Liver (tissue), 8 donors: ENCODE measurements at regions not wholly inside any gene's neighbourhood (a gene's known extent, or its start where the extent isn't known, plus 50 kb on each side); places are given as distances from the start of the nearest gene placed in this dataset.

Source experiments
- DNase-seq: peaks from one replicate; pipeline ENCODE4 v3.0.0-alpha.2; 2017; ENCODE audit warnings: low spot score
- H3K27ac ChIP-seq, 2 donors: one replicate each; pipeline ENCODE4 v1.7.0; 2013; ENCODE audit warnings: inconsistent platforms in 2 of 2, low read length in 2 of 2, control low read depth in 1 of 2, low read depth in 1 of 2, mild to moderate bottlenecking in 1 of 2
- H3K27me3 ChIP-seq, 4 donors: one replicate each; pipeline versions ENCODE4 v1.6.1 to v1.7.0; 2013; ENCODE audit warnings: low read length in 3 of 4, inconsistent platforms in 1 of 4, mild to moderate bottlenecking in 1 of 4, moderate library complexity in 1 of 4; ENCODE audit not compliant: control insufficient read depth in 4 of 4, insufficient read depth in 4 of 4
- H3K36me3 ChIP-seq, 4 donors: one replicate each; pipeline versions ENCODE4 v1.6.1 to v1.7.0; 2013; ENCODE audit warnings: low read length in 3 of 4, mild to moderate bottlenecking in 3 of 4, low read depth in 1 of 4, moderate library complexity in 1 of 4; ENCODE audit not compliant: control insufficient read depth in 4 of 4, insufficient read depth in 3 of 4
- H3K4me1 ChIP-seq, 4 donors: one replicate each; pipeline versions ENCODE4 v1.6.1 to v1.7.0; 2013; ENCODE audit warnings: low read length in 3 of 4, mild to moderate bottlenecking in 3 of 4, moderate library complexity in 1 of 4; ENCODE audit not compliant: control insufficient read depth in 4 of 4, insufficient read depth in 4 of 4
- H3K4me3 ChIP-seq, 3 donors: one replicate each; pipeline versions ENCODE4 v1.6.1 to v1.7.0; 2013; ENCODE audit warnings: low read length in 3 of 3, control low read depth in 1 of 3, low read depth in 1 of 3, mild to moderate bottlenecking in 1 of 3
- H3K9ac ChIP-seq, 2 donors: one replicate each; pipeline ENCODE4 v1.7.0; 2013; ENCODE audit warnings: low read length in 2 of 2, mild to moderate bottlenecking in 2 of 2, moderate library complexity in 2 of 2, control low read depth in 1 of 2, low read depth in 1 of 2
- H3K9me3 ChIP-seq, 4 donors: one replicate each; pipeline versions ENCODE4 v1.6.1 to v1.7.0; 2013; ENCODE audit warnings: low read length in 3 of 4; ENCODE audit not compliant: control insufficient read depth in 4 of 4
- EGR1 ChIP-seq, 2 donors: IDR thresholded peaks; 2 replicates each; pipeline ENCODE4 v1.6.1; 2016 to 2018; ENCODE audit warnings: antibody characterized with exemption in 2 of 2, low read depth in 2 of 2
- FOXA1 ChIP-seq: IDR thresholded peaks from 2 replicates; pipeline ENCODE4 v1.6.1; 2016; ENCODE audit warnings: antibody characterized with exemption
- FOXA2 ChIP-seq: IDR thresholded peaks from 2 replicates; pipeline ENCODE4 v1.6.1; 2016; ENCODE audit warnings: antibody characterized with exemption
- HNF4A ChIP-seq, 2 donors: conservative IDR thresholded peaks; 2 replicates each; pipeline ENCODE4 v1.6.1; 2016; ENCODE audit warnings: antibody characterized with exemption in 2 of 2, mild to moderate bottlenecking in 2 of 2
- HNF4G ChIP-seq: IDR thresholded peaks from 2 replicates; pipeline ENCODE4 v1.6.1; 2016; ENCODE audit warnings: antibody characterized with exemption
- JUND ChIP-seq, 2 donors: IDR thresholded peaks; 2 replicates each; pipeline ENCODE4 v1.6.1; 2016; ENCODE audit warnings: antibody characterized with exemption in 2 of 2
- NR2F2 ChIP-seq: IDR thresholded peaks from 2 replicates; pipeline ENCODE4 v1.6.1; 2016; ENCODE audit warnings: antibody characterized with exemption
- RAD21 ChIP-seq, 2 donors: IDR thresholded peaks; 2 replicates each; pipeline ENCODE4 v1.6.1; 2016; ENCODE audit warnings: antibody characterized with exemption in 2 of 2, mild to moderate bottlenecking in 2 of 2
- RXRA ChIP-seq, 2 donors: IDR thresholded peaks; 2 replicates each; pipeline ENCODE4 v1.6.1; 2017 to 2018; ENCODE audit warnings: antibody characterized with exemption in 2 of 2, mild to moderate bottlenecking in 1 of 2
- SP1 ChIP-seq: IDR thresholded peaks from 2 replicates; pipeline ENCODE4 v1.6.1; 2018; ENCODE audit warnings: antibody characterized with exemption, mild to moderate bottlenecking
- TAF1 ChIP-seq: conservative IDR thresholded peaks from 2 replicates; pipeline ENCODE4 v1.6.1; 2016; ENCODE audit warnings: antibody characterized with exemption, mild to moderate bottlenecking
- YY1 ChIP-seq: IDR thresholded peaks from 2 replicates; pipeline ENCODE4 v1.6.1; 2016; ENCODE audit warnings: antibody characterized with exemption, mild to moderate bottlenecking
- WGBS: extraction: QIAGEN DNeasy Blood & Tissue Kit; methylation state at CpG from one replicate; pipeline ENCODE4 v1.1.7; 2013; 5-methylcytosine and 5-hydroxymethylcytosine counted together
- TF ChIP-seq, protein P1 (sequence below): IDR thresholded peaks from 2 replicates; pipeline ENCODE4 v1.6.1; 2016; ENCODE audit warnings: antibody characterized with exemption
- TF ChIP-seq, protein P2 (sequence below): fragments of 150-350 bp; IDR thresholded peaks from 2 replicates; pipeline ENCODE4 v1.5.1; 2017; ENCODE audit warnings: improper control_type of control experiment, low read depth, low read length; ENCODE audit not compliant: missing input control
- TF ChIP-seq, protein P3 (sequence below): IDR thresholded peaks from 2 replicates; pipeline ENCODE4 v1.6.1; 2016; ENCODE audit warnings: antibody characterized with exemption
- TF ChIP-seq, protein P4 (sequence below): IDR thresholded peaks from 2 replicates; pipeline ENCODE4 v1.6.1; 2016; ENCODE audit warnings: antibody characterized with exemption, mild to moderate bottlenecking
- TF ChIP-seq, protein P5 (sequence below): IDR thresholded peaks from 2 replicates; pipeline ENCODE4 v1.6.1; 2016; ENCODE audit warnings: antibody characterized with exemption
- donor health status: healthy.
- donor health status: healthy.
- donor health status: healthy.
- donor health status: healthy.
- donor health status: healthy.

DNA sequence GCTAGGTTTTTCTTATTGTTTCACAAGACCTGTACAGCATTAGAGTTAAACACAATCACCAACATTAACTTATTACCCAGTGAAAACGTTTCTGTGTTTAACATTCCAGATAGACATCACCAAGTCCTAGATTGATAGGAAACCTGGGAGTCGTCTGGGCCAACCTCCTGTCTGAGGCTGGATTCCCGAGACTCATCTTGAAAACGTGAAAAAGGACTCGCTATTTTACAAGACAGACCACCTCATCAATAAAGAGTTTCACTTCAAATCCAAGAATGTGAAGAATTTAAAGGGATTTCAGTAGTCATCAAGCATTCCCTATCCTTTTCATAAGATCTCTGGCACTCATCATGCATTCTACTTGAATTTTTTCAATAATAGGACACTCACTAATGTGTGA lies 626.6 kb downstream of the MCTP2 start:
- Histone ChIP-seq H3K27ac (no peak overlapping the region), H3K4me3 (no peak overlapping the region), H3K9me3 (peaks cover 0 to 2% (median 0%) of the 10 kb centered on the region in 4 donors), H3K36me3 (no peaks in the 10 kb centered on the region), H3K4me1 (no peaks in the 10 kb centered on the region), H3K9ac (no peak overlapping the region), H3K27me3 (no peaks in the 10 kb centered on the region)
- no peak for DNase-seq
- 56% methylated on average over 4 of the region's 5 CpGs for WGBS
- TF ChIP-seq, protein P1, sequence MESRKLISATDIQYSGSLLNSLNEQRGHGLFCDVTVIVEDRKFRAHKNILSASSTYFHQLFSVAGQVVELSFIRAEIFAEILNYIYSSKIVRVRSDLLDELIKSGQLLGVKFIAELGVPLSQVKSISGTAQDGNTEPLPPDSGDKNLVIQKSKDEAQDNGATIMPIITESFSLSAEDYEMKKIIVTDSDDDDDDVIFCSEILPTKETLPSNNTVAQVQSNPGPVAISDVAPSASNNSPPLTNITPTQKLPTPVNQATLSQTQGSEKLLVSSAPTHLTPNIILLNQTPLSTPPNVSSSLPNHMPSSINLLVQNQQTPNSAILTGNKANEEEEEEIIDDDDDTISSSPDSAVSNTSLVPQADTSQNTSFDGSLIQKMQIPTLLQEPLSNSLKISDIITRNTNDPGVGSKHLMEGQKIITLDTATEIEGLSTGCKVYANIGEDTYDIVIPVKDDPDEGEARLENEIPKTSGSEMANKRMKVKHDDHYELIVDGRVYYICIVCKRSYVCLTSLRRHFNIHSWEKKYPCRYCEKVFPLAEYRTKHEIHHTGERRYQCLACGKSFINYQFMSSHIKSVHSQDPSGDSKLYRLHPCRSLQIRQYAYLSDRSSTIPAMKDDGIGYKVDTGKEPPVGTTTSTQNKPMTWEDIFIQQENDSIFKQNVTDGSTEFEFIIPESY: no peak
- TF ChIP-seq, protein P2, sequence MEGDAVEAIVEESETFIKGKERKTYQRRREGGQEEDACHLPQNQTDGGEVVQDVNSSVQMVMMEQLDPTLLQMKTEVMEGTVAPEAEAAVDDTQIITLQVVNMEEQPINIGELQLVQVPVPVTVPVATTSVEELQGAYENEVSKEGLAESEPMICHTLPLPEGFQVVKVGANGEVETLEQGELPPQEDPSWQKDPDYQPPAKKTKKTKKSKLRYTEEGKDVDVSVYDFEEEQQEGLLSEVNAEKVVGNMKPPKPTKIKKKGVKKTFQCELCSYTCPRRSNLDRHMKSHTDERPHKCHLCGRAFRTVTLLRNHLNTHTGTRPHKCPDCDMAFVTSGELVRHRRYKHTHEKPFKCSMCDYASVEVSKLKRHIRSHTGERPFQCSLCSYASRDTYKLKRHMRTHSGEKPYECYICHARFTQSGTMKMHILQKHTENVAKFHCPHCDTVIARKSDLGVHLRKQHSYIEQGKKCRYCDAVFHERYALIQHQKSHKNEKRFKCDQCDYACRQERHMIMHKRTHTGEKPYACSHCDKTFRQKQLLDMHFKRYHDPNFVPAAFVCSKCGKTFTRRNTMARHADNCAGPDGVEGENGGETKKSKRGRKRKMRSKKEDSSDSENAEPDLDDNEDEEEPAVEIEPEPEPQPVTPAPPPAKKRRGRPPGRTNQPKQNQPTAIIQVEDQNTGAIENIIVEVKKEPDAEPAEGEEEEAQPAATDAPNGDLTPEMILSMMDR: no peak
- TF ChIP-seq, protein P3, sequence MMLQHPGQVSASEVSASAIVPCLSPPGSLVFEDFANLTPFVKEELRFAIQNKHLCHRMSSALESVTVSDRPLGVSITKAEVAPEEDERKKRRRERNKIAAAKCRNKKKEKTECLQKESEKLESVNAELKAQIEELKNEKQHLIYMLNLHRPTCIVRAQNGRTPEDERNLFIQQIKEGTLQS: no peak
- TF ChIP-seq SP1: no peak
- TF ChIP-seq, protein P4, sequence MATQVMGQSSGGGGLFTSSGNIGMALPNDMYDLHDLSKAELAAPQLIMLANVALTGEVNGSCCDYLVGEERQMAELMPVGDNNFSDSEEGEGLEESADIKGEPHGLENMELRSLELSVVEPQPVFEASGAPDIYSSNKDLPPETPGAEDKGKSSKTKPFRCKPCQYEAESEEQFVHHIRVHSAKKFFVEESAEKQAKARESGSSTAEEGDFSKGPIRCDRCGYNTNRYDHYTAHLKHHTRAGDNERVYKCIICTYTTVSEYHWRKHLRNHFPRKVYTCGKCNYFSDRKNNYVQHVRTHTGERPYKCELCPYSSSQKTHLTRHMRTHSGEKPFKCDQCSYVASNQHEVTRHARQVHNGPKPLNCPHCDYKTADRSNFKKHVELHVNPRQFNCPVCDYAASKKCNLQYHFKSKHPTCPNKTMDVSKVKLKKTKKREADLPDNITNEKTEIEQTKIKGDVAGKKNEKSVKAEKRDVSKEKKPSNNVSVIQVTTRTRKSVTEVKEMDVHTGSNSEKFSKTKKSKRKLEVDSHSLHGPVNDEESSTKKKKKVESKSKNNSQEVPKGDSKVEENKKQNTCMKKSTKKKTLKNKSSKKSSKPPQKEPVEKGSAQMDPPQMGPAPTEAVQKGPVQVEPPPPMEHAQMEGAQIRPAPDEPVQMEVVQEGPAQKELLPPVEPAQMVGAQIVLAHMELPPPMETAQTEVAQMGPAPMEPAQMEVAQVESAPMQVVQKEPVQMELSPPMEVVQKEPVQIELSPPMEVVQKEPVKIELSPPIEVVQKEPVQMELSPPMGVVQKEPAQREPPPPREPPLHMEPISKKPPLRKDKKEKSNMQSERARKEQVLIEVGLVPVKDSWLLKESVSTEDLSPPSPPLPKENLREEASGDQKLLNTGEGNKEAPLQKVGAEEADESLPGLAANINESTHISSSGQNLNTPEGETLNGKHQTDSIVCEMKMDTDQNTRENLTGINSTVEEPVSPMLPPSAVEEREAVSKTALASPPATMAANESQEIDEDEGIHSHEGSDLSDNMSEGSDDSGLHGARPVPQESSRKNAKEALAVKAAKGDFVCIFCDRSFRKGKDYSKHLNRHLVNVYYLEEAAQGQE: no peak
- TF ChIP-seq, protein P5, sequence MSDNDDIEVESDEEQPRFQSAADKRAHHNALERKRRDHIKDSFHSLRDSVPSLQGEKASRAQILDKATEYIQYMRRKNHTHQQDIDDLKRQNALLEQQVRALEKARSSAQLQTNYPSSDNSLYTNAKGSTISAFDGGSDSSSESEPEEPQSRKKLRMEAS: no peak
- TF ChIP-seq NR2F2: no peak
- no peak for TF ChIP-seq RAD21 (IDR thresholded peaks at IDR 0.05)
- no peak for TF ChIP-seq HNF4A (conservative IDR thresholded peaks at IDR 0.05)
- no peak for TF ChIP-seq TAF1
- TF ChIP-seq RXRA (IDR thresholded peaks at IDR 0.05): no peak

DNA sequence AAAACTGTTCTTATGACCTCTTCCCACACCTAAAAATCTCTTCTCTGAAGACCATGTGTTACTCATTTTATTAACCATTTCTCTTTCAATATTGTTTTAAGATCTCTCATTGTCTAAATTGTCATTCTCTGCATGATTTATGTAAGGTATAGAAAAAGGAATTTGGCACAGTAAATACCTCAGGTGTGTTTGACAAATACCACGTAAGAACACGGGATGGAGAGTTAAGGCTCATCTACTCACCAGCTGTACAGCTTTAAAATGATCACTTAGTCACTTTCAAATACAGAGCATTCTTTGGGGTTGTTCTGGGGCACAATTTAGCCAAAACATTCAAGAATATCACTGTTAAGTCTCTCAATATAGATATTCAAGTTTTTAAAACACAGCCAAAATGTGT lies 627.1 kb downstream of the MCTP2 start:
- no peaks in the 10 kb centered on the region for H3K4me1 ChIP-seq
- no peaks in the 10 kb centered on the region for H3K27me3 ChIP-seq
- no peak overlapping the region for H3K27ac ChIP-seq
- no peaks in the 10 kb centered on the region for H3K36me3 ChIP-seq
- WGBS: 41% methylated on average over 2 of the region's 2 CpGs
- peaks cover 0 to 2% (median 0%) of the 10 kb centered on the region in 4 donors for H3K9me3 ChIP-seq
- H3K4me3 ChIP-seq: no peak overlapping the region
- DNase-seq: no peak
- no peak overlapping the region for H3K9ac ChIP-seq
- TF ChIP-seq RAD21 (IDR thresholded peaks at IDR 0.05): no peak
- no peak for TF ChIP-seq EGR1 (IDR thresholded peaks at IDR 0.05; ENCODE audit: low read depth in 2 of 2)
- TF ChIP-seq FOXA1: no peak
- TF ChIP-seq, protein P3: no peak
- no peak for TF ChIP-seq NR2F2
- TF ChIP-seq SP1: no peak
- no peak for TF ChIP-seq HNF4G
- TF ChIP-seq, protein P4: no peak
- TF ChIP-seq JUND (IDR thresholded peaks at IDR 0.05): no peak
- TF ChIP-seq HNF4A (conservative IDR thresholded peaks at IDR 0.05): no peak
- TF ChIP-seq YY1: no peak
- TF ChIP-seq FOXA2: no peak
- TF ChIP-seq, protein P1: no peak
- no peak for TF ChIP-seq RXRA (IDR thresholded peaks at IDR 0.05)
